IMR-90 (cell line): ENCODE measurements at regions not wholly inside any gene's neighbourhood (a gene's known extent, or its start where the extent isn't known, plus 50 kb on each side); places are given as distances from the start of the nearest gene placed in this dataset.

Source experiments
- ATAC-seq: fragments of 200-7000 bp; cut with Tn5 transposase; 2 replicates; pipeline ENCODE4 v1.9.1; 2020; ENCODE audit warnings: low read depth, mild to moderate bottlenecking, moderate library complexity
- BruUV-seq: library from RNA; stranded (reverse); fragments of 400-500 nt; replicated peaks from 2 replicates; lab custom pipeline; 2021; lab: Mats Ljungman, UMichigan
- CTCF ChIA-PET: fragments of 300-600 bp; formaldehyde crosslinking; extraction: SDS; loops from one replicate; lab custom pipeline; 2021; ENCODE audit warnings: antibody characterized with exemption; lab: Yijun Ruan, JAX
- POLR2A ChIA-PET: fragments of 300-600 bp; sonication (Branson Sonifier 250); formaldehyde crosslinking; loops from one replicate; lab custom pipeline; 2022; ENCODE audit warnings: antibody characterized with exemption; ENCODE audit not compliant: unreplicated experiment; lab: Charles Lee
- DNase-seq: peaks from one replicate; pipeline ENCODE4 v3.0.0; 2013
- H2AFZ ChIP-seq: replicated peaks from 2 replicates; pipeline ENCODE3; 2013; ENCODE audit warnings: low read length, mild to moderate bottlenecking; ENCODE audit not compliant: poor library complexity
- H2AK5ac ChIP-seq: 2 replicates; pipeline ENCODE4 v1.6.1; 2013; ENCODE audit warnings: low read depth, low read length, inconsistent platforms
- H2AK9ac ChIP-seq: replicated peaks from 2 replicates; pipeline ENCODE3; 2013; ENCODE audit warnings: mild to moderate bottlenecking, low read depth, low read length, moderate library complexity; ENCODE audit not compliant: poor library complexity
- H2BK120ac ChIP-seq: 2 replicates; pipeline ENCODE4 v1.6.1; 2013; ENCODE audit warnings: low read depth, low read length, inconsistent platforms
- H2BK15ac ChIP-seq: 3 replicates; pipeline ENCODE4 v1.6.1; 2013; ENCODE audit warnings: low read depth, low read length, inconsistent platforms
- H2BK20ac ChIP-seq: 2 replicates; pipeline ENCODE4 v1.6.1; 2013; ENCODE audit warnings: low read depth, mild to moderate bottlenecking, inconsistent platforms, low read length, moderate library complexity
- H2BK5ac ChIP-seq: 2 replicates; pipeline ENCODE4 v1.6.1; 2013; ENCODE audit warnings: mild to moderate bottlenecking, low read depth, low read length, inconsistent platforms; ENCODE audit not compliant: poor library complexity, severe bottlenecking
- H3K14ac ChIP-seq: replicated peaks from 2 replicates; pipeline ENCODE4 v1.6.1; 2013; ENCODE audit warnings: low read depth, low read length, inconsistent platforms
- H3K18ac ChIP-seq: 2 replicates; pipeline ENCODE4 v1.6.1; 2013; ENCODE audit warnings: low read depth, low read length, control low read depth
- H3K23ac ChIP-seq: 2 replicates; pipeline ENCODE4 v1.6.1; 2013; ENCODE audit warnings: low read depth, low read length, inconsistent platforms
- H3K27ac ChIP-seq: 2 replicates; pipeline ENCODE4 v1.5.1; 2013; ENCODE audit warnings: mild to moderate bottlenecking, control low read depth, low read length; ENCODE audit not compliant: insufficient read depth
- H3K27me3 ChIP-seq: 2 replicates; pipeline ENCODE4 v1.6.1; 2013; ENCODE audit warnings: low read length; ENCODE audit not compliant: control insufficient read depth, insufficient read depth
- H3K36me3 ChIP-seq: 2 replicates; pipeline ENCODE4 v1.6.1; 2013; ENCODE audit warnings: low read length, mixed read lengths; ENCODE audit not compliant: control insufficient read depth, insufficient read depth
- H3K4ac ChIP-seq: 2 replicates; pipeline ENCODE4 v1.6.1; 2013; ENCODE audit warnings: low read depth, low read length, inconsistent platforms
- H3K4me1 ChIP-seq: 2 replicates; pipeline ENCODE4 v1.6.1; 2013; ENCODE audit warnings: low read length, mixed read lengths; ENCODE audit not compliant: control insufficient read depth, insufficient read depth
- H3K4me2 ChIP-seq: 2 replicates; pipeline ENCODE4 v1.6.1; 2013; ENCODE audit warnings: low read depth, mild to moderate bottlenecking, control low read depth, low read length, moderate library complexity
- H3K4me3 ChIP-seq: 2 replicates; pipeline ENCODE4 v1.5.1; 2013; ENCODE audit warnings: low read depth, mild to moderate bottlenecking, control low read depth, low read length, moderate library complexity; ENCODE audit not compliant: insufficient read depth
- H3K56ac ChIP-seq: 2 replicates; pipeline ENCODE4 v1.6.1; 2013; ENCODE audit warnings: low read length, inconsistent platforms; ENCODE audit not compliant: insufficient read depth; ENCODE audit errors: extremely low read depth
- H3K79me1 ChIP-seq, 2 experiments: 2 replicates each; pipeline ENCODE4 v1.6.1; 2013; ENCODE audit warnings: low read length in 2 of 2, inconsistent platforms in 1 of 2, low read depth in 1 of 2
- H3K9ac ChIP-seq: 2 replicates; pipeline ENCODE4 v1.6.1; 2013; ENCODE audit warnings: low read depth, low read length, control low read depth
- H3K9me1 ChIP-seq: 2 replicates; pipeline ENCODE4 v1.6.1; 2013; ENCODE audit warnings: low read length, inconsistent platforms; ENCODE audit not compliant: insufficient read depth
- H3K9me3 ChIP-seq: 2 replicates; pipeline ENCODE4 v1.6.1; 2013; ENCODE audit warnings: low read length; ENCODE audit not compliant: control insufficient read depth, insufficient read depth
- H4K20me1 ChIP-seq: 2 replicates; pipeline ENCODE4 v1.6.1; 2013; ENCODE audit warnings: low read length, inconsistent platforms; ENCODE audit not compliant: insufficient read depth
- H4K5ac ChIP-seq: 2 replicates; pipeline ENCODE4 v1.6.1; 2013; ENCODE audit warnings: mild to moderate bottlenecking, low read depth, low read length, control low read depth
- H4K8ac ChIP-seq, 2 experiments: 2 replicates each; pipeline ENCODE4 v1.6.1; 2013; ENCODE audit warnings: low read depth in 2 of 2, low read length in 2 of 2, control low read depth in 1 of 2, inconsistent platforms in 1 of 2
- H4K91ac ChIP-seq: 2 replicates; pipeline ENCODE4 v1.6.1; 2013; ENCODE audit warnings: low read depth, low read length, inconsistent platforms; ENCODE audit not compliant: insufficient read depth
- BHLHE40 ChIP-seq: fragments of 150-350 bp; IDR thresholded peaks from 2 replicates; pipeline ENCODE4 v1.6.1; 2016; ENCODE audit warnings: mild to moderate bottlenecking, low read depth, low read length
- CEBPB ChIP-seq: IDR thresholded peaks from 2 replicates; pipeline ENCODE4 v1.6.1; 2012; ENCODE audit warnings: low read depth, low read length, improper control_type of control experiment
- CHD1 ChIP-seq: IDR thresholded peaks from 2 replicates; pipeline ENCODE4 v1.6.1; 2012; ENCODE audit warnings: low read depth, low read length, improper control_type of control experiment
- CTCF ChIP-seq: conservative IDR thresholded peaks from 2 replicates; pipeline ENCODE4 v1.5.1; 2012; ENCODE audit warnings: mild to moderate bottlenecking, low read depth, low read length, improper control_type of control experiment
- ELK1 ChIP-seq: fragments of 150-350 bp; IDR thresholded peaks from 2 replicates; pipeline ENCODE4 v1.6.1; 2016; ENCODE audit warnings: low read depth, mild to moderate bottlenecking, low read length, moderate library complexity, borderline replicate concordance
- FOS ChIP-seq: fragments of 150-350 bp; IDR thresholded peaks from 2 replicates; pipeline ENCODE4 v1.6.1; 2016; ENCODE audit warnings: low read depth, low read length
- MAFK ChIP-seq: IDR thresholded peaks from 2 replicates; pipeline ENCODE4 v1.6.1; 2012; ENCODE audit warnings: low read depth, low read length, improper control_type of control experiment
- MAZ ChIP-seq: IDR thresholded peaks from 2 replicates; pipeline ENCODE4 v1.6.1; 2012; ENCODE audit warnings: low read depth, mild to moderate bottlenecking, low read length, improper control_type of control experiment, moderate library complexity, borderline replicate concordance
- MXI1 ChIP-seq: IDR thresholded peaks from 2 replicates; pipeline ENCODE4 v1.6.1; 2012; ENCODE audit warnings: low read depth, mild to moderate bottlenecking, low read length, moderate library complexity, borderline replicate concordance
- NFE2L2 ChIP-seq: fragments of 150-350 bp; IDR thresholded peaks from 2 replicates; pipeline ENCODE4 v1.6.1; 2016; ENCODE audit warnings: low read depth, mild to moderate bottlenecking, low read length
- POLR2A ChIP-seq: IDR thresholded peaks from 2 replicates; pipeline ENCODE4 v1.6.1; 2012; ENCODE audit warnings: mild to moderate bottlenecking, low read depth, low read length
- RAD21 ChIP-seq: IDR thresholded peaks from 2 replicates; pipeline ENCODE4 v1.6.1; 2012; ENCODE audit warnings: low read length, improper control_type of control experiment
- RCOR1 ChIP-seq: IDR thresholded peaks from 2 replicates; pipeline ENCODE4 v1.6.1; 2012; ENCODE audit warnings: mild to moderate bottlenecking, low read length, improper control_type of control experiment; ENCODE audit not compliant: insufficient replicate concordance
- RFX5 ChIP-seq: IDR thresholded peaks from 2 replicates; pipeline ENCODE4 v1.8.0; 2012; ENCODE audit warnings: low read depth, mild to moderate bottlenecking, low read length, moderate library complexity
- SMC3 ChIP-seq: fragments of 150-350 bp; IDR thresholded peaks from 2 replicates; pipeline ENCODE4 v1.6.1; 2016; ENCODE audit warnings: low read depth, mild to moderate bottlenecking, antibody characterized with exemption, low read length, moderate library complexity
- USF2 ChIP-seq: fragments of 150-350 bp; IDR thresholded peaks from 2 replicates; pipeline ENCODE4 v1.6.1; 2017; ENCODE audit warnings: mild to moderate bottlenecking, antibody characterized with exemption, low read length, low read depth
- WGBS, 2 experiments: methylation state at CpG; one replicate each; pipeline versions ENCODE4 v1.1.5 to v1.1.7; 2013; ENCODE audit warnings: missing lambda C conversion rate in 2 of 2; ENCODE audit not compliant: insufficient read length in 1 of 2; ENCODE audit errors: extremely low coverage in 2 of 2; 5-methylcytosine and 5-hydroxymethylcytosine counted together
- dilution Hi-C: fragments of 300-500 bp; cut with HindIII; formaldehyde crosslinking; loops from one replicate; pipeline ENCODE4 v1.14.3; 2018; ENCODE audit warnings: low sequenced_read_pairs; ENCODE audit not compliant: unreplicated experiment
- in situ Hi-C: fragments of 300-500 bp; cut with MboI; formaldehyde crosslinking; loops from 3 replicates; pipeline ENCODE4 v1.14.3; 2019; ENCODE audit warnings: low sequenced_read_pairs, inconsistent platforms, mixed read lengths
- intact Hi-C: fragments of 100-400 bp; cut with micrococcal nuclease; formaldehyde crosslinking; loops from 2 replicates; pipeline ENCODE4 v1.10.0; 2022

GRCh38 chr22:22816766-22817410 lies 70.7 kb upstream of the IGLL5 start:
- H2AFZ ChIP-seq = no peak overlapping the region
- no peaks in the 10 kb centered on the region for H4K20me1 ChIP-seq
- H2BK15ac ChIP-seq = no peak overlapping the region
- no peak overlapping the region for H3K18ac ChIP-seq
- DNase-seq (no peak), ATAC-seq (no peak)
- H3K36me3 ChIP-seq = no peaks in the 10 kb centered on the region
- WGBS, 2 experiments = 33% methylated on average over 2 of the region's 8 CpGs; no CpG with 5 or more reads in 1 of the 2 experiments
- H3K56ac ChIP-seq = no peak overlapping the region
- H3K9me3 ChIP-seq = no peaks in the 10 kb centered on the region
- dilution Hi-C loops = no loop called here
- H4K8ac ChIP-seq = no peak overlapping the region
- no peak overlapping the region for H3K23ac ChIP-seq
- no peak overlapping the region for H3K9ac ChIP-seq
- H2BK20ac ChIP-seq = no peak overlapping the region
- in situ Hi-C loops = no loop called here
- no peak overlapping the region for H2BK120ac ChIP-seq
- H3K27me3 ChIP-seq = no peaks in the 10 kb centered on the region; the same call in 1 of the 2 replicates
- H3K79me1 ChIP-seq = no peaks in the 10 kb centered on the region
- H3K9me1 ChIP-seq = no peaks in the 10 kb centered on the region
- H4K5ac ChIP-seq = no peak overlapping the region
- no peak overlapping the region for H3K4me3 ChIP-seq
- TF ChIP-seq CHD1 = no peak
- no peak for TF ChIP-seq MAFK
- no peak for TF ChIP-seq MXI1
- no peak for TF ChIP-seq FOS
- TF ChIP-seq CTCF = no peak
- no peak for TF ChIP-seq RAD21
- TF ChIP-seq CEBPB = no peak
- no peak for TF ChIP-seq NFE2L2
- no peak for TF ChIP-seq ELK1
- no peak for TF ChIP-seq RFX5
- TF ChIP-seq MAZ = no peak
- no peak for TF ChIP-seq USF2
- TF ChIP-seq RCOR1 = no peak
- no peak for TF ChIP-seq BHLHE40
- TF ChIP-seq POLR2A = no peak
- TF ChIP-seq SMC3 = no peak
- no peak overlapping the region for H3K4ac ChIP-seq
- no peak overlapping the region for H2AK5ac ChIP-seq
- no peaks in the 10 kb centered on the region for H3K4me1 ChIP-seq
- intact Hi-C loops = no loop called here
- no peak overlapping the region for H3K4me2 ChIP-seq
- no peak overlapping the region for H2BK5ac ChIP-seq
- no TSS peak for BruUV-seq
- no peak overlapping the region for H3K14ac ChIP-seq
- no peak overlapping the region for H3K27ac ChIP-seq
- POLR2A ChIA-PET = no interaction called here
- H2AK9ac ChIP-seq = no peak overlapping the region
- CTCF ChIA-PET = no interaction called here
- H4K91ac ChIP-seq = no peak overlapping the region
